Transverse colon (tissue), 4 donors: ENCODE measurements at regions not wholly inside any gene's neighbourhood (a gene's known extent, or its start where the extent isn't known, plus 50 kb on each side); places are given as distances from the start of the nearest gene placed in this dataset.

Source experiments
- DNase-seq: peaks from one replicate; pipeline ENCODE4 v3.0.0-alpha.2; 2019
- H3K27ac ChIP-seq, 4 donors: fragments of 200-600 bp; sonication (generic); 2 replicates each; pipeline ENCODE4 v1.5.1; 2016 to 2018; ENCODE audit warnings: inconsistent platforms in 4 of 4
- H3K27me3 ChIP-seq: fragments of 200-600 bp; sonication (generic); 2 replicates; pipeline ENCODE4 v1.5.1; 2017; ENCODE audit warnings: inconsistent platforms
- H3K36me3 ChIP-seq, 4 donors: fragments of 200-600 bp; sonication (generic); 2 replicates each; pipeline ENCODE4 v1.5.1; 2017 to 2019; ENCODE audit warnings: inconsistent platforms in 4 of 4
- H3K4me1 ChIP-seq, 4 donors: fragments of 200-600 bp; sonication (generic); 2 replicates each; pipeline ENCODE4 v1.5.1; 2017 to 2020; ENCODE audit warnings: inconsistent platforms in 4 of 4
- H3K4me3 ChIP-seq, 4 donors: fragments of 200-600 bp; sonication (generic); 1 replicate in 1 of 4; 2 replicates in 3 of 4; pipeline versions ENCODE4 v1.5.1 to v1.6.1; 2017 to 2019; ENCODE audit warnings: inconsistent platforms in 4 of 4
- H3K9me3 ChIP-seq, 2 donors: fragments of 200-600 bp; sonication (generic); 2 replicates each; pipeline ENCODE4 v1.5.1; 2017 to 2019; ENCODE audit warnings: inconsistent platforms in 2 of 2
- EP300 ChIP-seq: sonication (generic); formaldehyde crosslinking; IDR thresholded peaks from one replicate; pipeline ENCODE4 v1.6.1; 2017; ENCODE audit warnings: antibody characterized with exemption, low read depth
- POLR2A ChIP-seq: fragments of 450-650 bp; IDR thresholded peaks from one replicate; pipeline ENCODE4 v1.6.1; 2016; ENCODE audit warnings: antibody characterized with exemption, mild to moderate bottlenecking, moderate library complexity
- POLR2AphosphoS5 ChIP-seq, 3 donors: sonication (generic); formaldehyde crosslinking; IDR thresholded peaks; one replicate each; pipeline ENCODE4 v1.6.1; 2016; ENCODE audit warnings: antibody characterized with exemption in 3 of 3
- WGBS, 2 donors: methylation state at CpG; one replicate each; pipeline ENCODE4 v1.1.5; 2018; ENCODE audit warnings: low coverage in 1 of 2; 5-methylcytosine and 5-hydroxymethylcytosine counted together
- in situ Hi-C, 4 donors: fragments of 200-750 bp; cut with MboI; loops; one replicate each; pipeline versions ENCODE4 v1.15.0 to v1.15.1; 2017; ENCODE audit warnings: low sequenced_read_pairs in 3 of 4, low pct_ligation_motif_present in 1 of 4, low pct_unique_long_range_greater_than_20kb in 1 of 4
- intact Hi-C: fragments of 100-400 bp; cut with DNase I; formaldehyde crosslinking; loops from one replicate; pipeline ENCODE4 v1.15.1; 2023; ENCODE audit warnings: low total_unique reads
- TF ChIP-seq, protein P1 (sequence below), 5 experiments: fragments of 200-600 bp in 3 of 5; fragments of 450-650 bp in 2 of 5; sonication (generic) in 3 of 5; IDR thresholded peaks; 1 replicate in 2 of 5; 2 replicates in 3 of 5; pipeline ENCODE4 v1.5.1; 2016 to 2017; ENCODE audit warnings: antibody characterized with exemption in 5 of 5, inconsistent platforms in 3 of 5, mild to moderate bottlenecking in 2 of 5, moderate library complexity in 1 of 5

DNA sequence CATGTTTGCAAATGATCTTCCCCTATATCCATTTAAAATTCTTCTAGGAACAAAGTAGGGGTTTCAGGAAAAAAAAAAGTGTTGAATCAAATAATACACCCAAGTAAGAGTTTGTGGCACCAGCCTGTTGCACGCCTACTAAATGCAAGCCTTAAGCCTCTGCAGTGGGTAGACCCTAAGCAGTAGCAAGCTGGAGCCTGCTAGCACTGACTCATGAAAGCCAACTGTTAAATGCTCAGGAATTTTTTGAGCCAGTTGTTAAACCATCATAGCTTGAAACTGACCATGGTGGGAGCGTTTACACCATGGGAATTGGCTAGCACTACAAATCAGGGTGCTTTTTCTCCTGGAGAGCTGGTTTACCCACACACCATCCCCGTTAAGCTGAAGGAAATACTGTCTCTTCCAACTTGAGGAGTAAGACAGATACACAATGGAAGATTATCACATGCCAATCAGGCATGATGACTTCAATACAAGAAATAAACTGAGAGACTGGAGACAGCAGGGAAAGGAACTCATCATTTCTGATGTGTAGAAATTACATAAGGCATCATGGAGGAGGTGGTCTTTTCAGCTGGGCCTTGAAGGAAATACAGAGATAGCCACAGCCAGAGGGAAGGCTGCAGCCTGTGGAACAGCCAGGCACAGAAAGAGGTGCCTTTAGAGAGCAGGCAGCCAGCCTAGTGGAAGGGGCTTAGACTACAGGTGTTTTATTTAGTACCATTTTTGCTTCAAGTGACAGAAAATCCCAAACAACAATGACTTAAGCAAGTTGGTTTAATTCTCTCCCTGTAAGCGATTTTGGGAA, 110.8 kb downstream of the SNX5 start:
- TF ChIP-seq POLR2AphosphoS5 (IDR thresholded peaks at IDR 0.05) (no peak), POLR2A (no peak), EP300 (no peak)
- 93 to 96% methylated on average over 3 to 4 of the region's 4 CpGs for WGBS, 2 donors
- H3K27ac ChIP-seq = peak overlapping the region; percentile 73 to 84 (median 82)

DNA sequence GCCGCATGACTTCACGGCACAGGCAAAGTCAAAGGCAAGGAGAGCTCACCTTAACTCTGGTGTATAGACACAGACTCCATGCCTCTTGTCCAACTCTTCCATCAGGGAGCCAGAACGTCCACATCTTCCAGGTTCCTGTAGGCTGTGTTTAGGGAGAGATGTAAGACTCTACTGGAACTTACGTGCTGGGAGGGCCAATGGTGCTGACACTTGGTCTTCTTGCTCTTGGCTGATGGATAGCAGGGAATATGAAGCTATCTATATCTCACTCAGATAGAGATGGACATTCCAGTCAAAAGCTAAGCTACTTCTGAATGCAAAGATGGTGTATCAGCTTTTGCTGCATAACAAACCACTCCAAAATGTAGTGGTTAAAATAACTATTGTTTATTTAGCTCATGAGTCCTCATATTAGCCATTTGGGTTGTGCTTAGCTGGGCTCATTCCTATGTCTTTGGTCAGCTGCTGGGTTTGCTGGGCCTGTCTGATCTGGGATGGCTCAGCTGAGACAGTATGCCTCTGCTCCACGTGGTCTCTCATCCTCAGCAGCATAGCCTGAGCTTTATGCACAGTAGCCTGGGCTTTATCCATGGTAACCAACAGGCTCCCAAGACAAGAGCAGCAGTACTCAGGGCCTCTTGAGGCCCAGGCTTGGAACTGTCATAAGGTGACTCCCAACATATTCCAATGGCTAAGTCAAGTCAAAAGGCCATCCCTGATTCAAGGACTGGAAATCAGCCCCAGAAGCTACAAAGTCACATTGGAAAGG, 111.6 kb downstream of the SNX5 start:
- H3K36me3 ChIP-seq = no peaks in the 10 kb centered on the region
- intact Hi-C loops = no loop called here
- no peaks in the 10 kb centered on the region for H3K9me3 ChIP-seq
- no peak for DNase-seq
- in situ Hi-C loops = no loop called here
- 88% methylated on average over 5 of the region's 5 CpGs; no CpG with 5 or more reads in 1 of the 2 donors for WGBS, 2 donors
- peaks cover 0 to 51% (median 28%) of the 10 kb centered on the region in 4 donors for H3K4me1 ChIP-seq
- peak overlapping the region; percentile 73 to 84 (median 82) for H3K27ac ChIP-seq
- H3K4me3 ChIP-seq = no peak overlapping the region
- TF ChIP-seq POLR2AphosphoS5 (IDR thresholded peaks at IDR 0.05) (no peak), POLR2A (no peak), EP300 (no peak)
- TF ChIP-seq, protein P1, sequence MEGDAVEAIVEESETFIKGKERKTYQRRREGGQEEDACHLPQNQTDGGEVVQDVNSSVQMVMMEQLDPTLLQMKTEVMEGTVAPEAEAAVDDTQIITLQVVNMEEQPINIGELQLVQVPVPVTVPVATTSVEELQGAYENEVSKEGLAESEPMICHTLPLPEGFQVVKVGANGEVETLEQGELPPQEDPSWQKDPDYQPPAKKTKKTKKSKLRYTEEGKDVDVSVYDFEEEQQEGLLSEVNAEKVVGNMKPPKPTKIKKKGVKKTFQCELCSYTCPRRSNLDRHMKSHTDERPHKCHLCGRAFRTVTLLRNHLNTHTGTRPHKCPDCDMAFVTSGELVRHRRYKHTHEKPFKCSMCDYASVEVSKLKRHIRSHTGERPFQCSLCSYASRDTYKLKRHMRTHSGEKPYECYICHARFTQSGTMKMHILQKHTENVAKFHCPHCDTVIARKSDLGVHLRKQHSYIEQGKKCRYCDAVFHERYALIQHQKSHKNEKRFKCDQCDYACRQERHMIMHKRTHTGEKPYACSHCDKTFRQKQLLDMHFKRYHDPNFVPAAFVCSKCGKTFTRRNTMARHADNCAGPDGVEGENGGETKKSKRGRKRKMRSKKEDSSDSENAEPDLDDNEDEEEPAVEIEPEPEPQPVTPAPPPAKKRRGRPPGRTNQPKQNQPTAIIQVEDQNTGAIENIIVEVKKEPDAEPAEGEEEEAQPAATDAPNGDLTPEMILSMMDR (IDR thresholded peaks at IDR 0.05) = no peak
- no peaks in the 10 kb centered on the region for H3K27me3 ChIP-seq

More for the DNA sequence above, 110.8 kb downstream of the SNX5 start:
- Histone ChIP-seq H3K9me3 (no peaks in the 10 kb centered on the region), H3K4me1 (peaks cover 0 to 52% (median 30%) of the 10 kb centered on the region in 4 donors), H3K36me3 (no peaks in the 10 kb centered on the region), H3K27me3 (no peaks in the 10 kb centered on the region), H3K4me3 (no peak overlapping the region)
- in situ Hi-C loops (no loop called here), intact Hi-C loops (no loop called here)
- no peak for DNase-seq

DNA sequence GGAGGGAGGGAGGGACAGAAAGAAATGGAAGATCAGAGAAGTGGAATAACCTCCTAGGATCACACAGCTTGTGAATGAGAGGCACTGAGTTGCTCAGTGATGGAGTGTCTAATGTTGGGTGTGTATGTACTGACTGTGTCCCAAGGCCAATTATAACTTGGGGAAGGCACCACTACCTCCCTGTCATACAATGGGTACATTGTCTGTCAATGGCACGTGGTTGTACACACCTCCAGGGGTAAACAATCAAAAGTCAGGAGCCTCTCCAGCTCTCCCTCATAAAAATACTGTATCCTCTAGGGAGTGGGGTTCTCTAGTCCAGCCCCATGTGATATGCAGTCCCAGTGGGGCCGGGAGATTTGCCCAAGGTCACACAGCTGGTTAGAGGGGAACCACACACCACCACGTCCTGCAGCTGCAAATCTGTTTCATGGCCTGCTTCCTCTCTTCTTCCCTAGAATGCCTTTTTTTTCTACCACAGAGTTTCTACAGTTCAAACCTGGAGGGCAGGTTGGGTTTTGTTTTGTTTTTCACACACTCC, 112.5 kb downstream of the SNX5 start:
- H3K4me3 ChIP-seq = no peak overlapping the region
- TF ChIP-seq, protein P1 (IDR thresholded peaks at IDR 0.05) = peak in 1 of 5 experiments; percentile 16
- peak; percentile 46 to 64 (median 51) for TF ChIP-seq POLR2AphosphoS5 (IDR thresholded peaks at IDR 0.05)
- TF ChIP-seq EP300 = peak; percentile 81
- TF ChIP-seq POLR2A = no peak
- H3K9me3 ChIP-seq = no peaks in the 10 kb centered on the region
- H3K27me3 ChIP-seq = no peaks in the 10 kb centered on the region
- H3K27ac ChIP-seq = peak overlapping the region; percentile 77 to 84 (median 82)
- intact Hi-C loops = no loop called here
- in situ Hi-C loops = no loop called here
- peaks cover 0 to 45% (median 27%) of the 10 kb centered on the region in 4 donors for H3K4me1 ChIP-seq
- peak; percentile 85 for DNase-seq
- no peaks in the 10 kb centered on the region for H3K36me3 ChIP-seq
- WGBS, 2 donors = 29% methylated on average over 3 of the region's 3 CpGs; no CpG with 5 or more reads in 1 of the 2 donors

DNA sequence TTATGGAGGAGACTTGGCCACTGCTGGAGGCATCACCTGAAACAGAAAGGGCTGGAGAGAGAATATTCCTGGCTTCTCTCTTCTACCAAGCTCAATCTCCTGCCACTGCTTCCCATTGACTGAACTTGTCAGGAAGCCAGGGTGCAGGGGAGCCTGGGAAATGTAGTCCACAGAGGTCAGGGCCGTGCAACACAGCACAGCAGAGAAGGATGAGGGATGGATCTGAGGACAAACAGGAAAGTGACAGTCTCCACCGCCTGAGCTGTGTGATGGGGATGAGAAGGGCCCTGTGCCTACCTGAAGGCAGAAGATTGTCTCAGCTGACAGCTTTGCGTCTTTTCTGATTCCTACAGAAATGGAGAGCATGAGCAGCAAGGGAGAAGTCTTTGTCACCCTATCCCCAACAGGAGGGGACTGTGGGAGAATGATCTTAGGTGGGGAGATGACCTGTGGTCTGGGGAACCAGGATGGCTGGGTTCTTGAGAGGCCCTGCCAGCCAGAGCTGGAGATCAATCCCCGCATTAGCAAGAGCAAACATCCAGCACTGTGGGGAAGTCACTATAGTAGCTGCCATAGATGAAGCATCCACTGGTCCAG, 114.2 kb downstream of the SNX5 start:
- no peak overlapping the region for H3K4me3 ChIP-seq
- H3K36me3 ChIP-seq = no peaks in the 10 kb centered on the region
- intact Hi-C loops (no loop called here), in situ Hi-C loops (no loop called here)
- no peaks in the 10 kb centered on the region for H3K27me3 ChIP-seq
- H3K9me3 ChIP-seq = no peaks in the 10 kb centered on the region
- peaks cover 0 to 35% (median 19%) of the 10 kb centered on the region in 4 donors for H3K4me1 ChIP-seq
- 55 to 100% methylated on average over 1 to 4 of the region's 4 CpGs for WGBS, 2 donors
- no peak for TF ChIP-seq POLR2AphosphoS5 (IDR thresholded peaks at IDR 0.05)
- TF ChIP-seq EP300 = no peak
- TF ChIP-seq, protein P1 (IDR thresholded peaks at IDR 0.05) = no peak
- no peak for TF ChIP-seq POLR2A
- DNase-seq = peak; percentile 82
- peak overlapping the region; percentile 33 to 84 (median 80) for H3K27ac ChIP-seq
